Neural crest cell (in vitro differentiated cells): ENCODE measurements at regions not wholly inside any gene's neighbourhood (a gene's known extent, or its start where the extent isn't known, plus 50 kb on each side); places are given as distances from the start of the nearest gene placed in this dataset.

Experiments used
- DNase-seq: peaks from one replicate; pipeline ENCODE4 v3.0.0; 2021; ENCODE audit warnings: low read depth, mixed read lengths, low spot score
- H3K27ac Mint-ChIP-seq: one replicate; pipeline ENCODE4 v1.8.0; 2021; ENCODE audit warnings: mild to moderate bottlenecking, mixed read lengths; ENCODE audit not compliant: unreplicated experiment
- H3K27me3 Mint-ChIP-seq: 2 replicates; pipeline ENCODE4 v1.8.0; 2021; ENCODE audit warnings: low read depth, mild to moderate bottlenecking, mixed read lengths
- H3K36me3 Mint-ChIP-seq: 2 replicates; pipeline ENCODE4 v1.8.0; 2021; ENCODE audit warnings: low read depth, mild to moderate bottlenecking, mixed read lengths
- H3K4me1 Mint-ChIP-seq: 2 replicates; pipeline ENCODE4 v1.8.0; 2021; ENCODE audit warnings: mixed read lengths
- H3K4me3 Mint-ChIP-seq: one replicate; pipeline ENCODE4 v1.8.0; 2021; ENCODE audit warnings: mild to moderate bottlenecking, mixed read lengths
- H3K9me3 Mint-ChIP-seq: 2 replicates; pipeline ENCODE4 v1.8.0; 2021; ENCODE audit warnings: mixed read lengths
- TF ChIP-seq, protein P1 (sequence below): fragments of 200-600 bp; sonication (generic); conservative IDR thresholded peaks from 2 replicates; pipeline ENCODE4 v1.5.0; 2021; ENCODE audit warnings: antibody characterized with exemption, mild to moderate bottlenecking

- Mint-ChIP-seq H3K4me3 (no peak overlapping the region), H3K27me3 (no peaks in the 10 kb centered on the region), H3K27ac (no peak overlapping the region), H3K4me1 (no peaks in the 10 kb centered on the region), H3K36me3 (no peaks in the 10 kb centered on the region), H3K9me3 (peaks cover 3% of the 10 kb centered on the region)
- TF ChIP-seq, protein P1, sequence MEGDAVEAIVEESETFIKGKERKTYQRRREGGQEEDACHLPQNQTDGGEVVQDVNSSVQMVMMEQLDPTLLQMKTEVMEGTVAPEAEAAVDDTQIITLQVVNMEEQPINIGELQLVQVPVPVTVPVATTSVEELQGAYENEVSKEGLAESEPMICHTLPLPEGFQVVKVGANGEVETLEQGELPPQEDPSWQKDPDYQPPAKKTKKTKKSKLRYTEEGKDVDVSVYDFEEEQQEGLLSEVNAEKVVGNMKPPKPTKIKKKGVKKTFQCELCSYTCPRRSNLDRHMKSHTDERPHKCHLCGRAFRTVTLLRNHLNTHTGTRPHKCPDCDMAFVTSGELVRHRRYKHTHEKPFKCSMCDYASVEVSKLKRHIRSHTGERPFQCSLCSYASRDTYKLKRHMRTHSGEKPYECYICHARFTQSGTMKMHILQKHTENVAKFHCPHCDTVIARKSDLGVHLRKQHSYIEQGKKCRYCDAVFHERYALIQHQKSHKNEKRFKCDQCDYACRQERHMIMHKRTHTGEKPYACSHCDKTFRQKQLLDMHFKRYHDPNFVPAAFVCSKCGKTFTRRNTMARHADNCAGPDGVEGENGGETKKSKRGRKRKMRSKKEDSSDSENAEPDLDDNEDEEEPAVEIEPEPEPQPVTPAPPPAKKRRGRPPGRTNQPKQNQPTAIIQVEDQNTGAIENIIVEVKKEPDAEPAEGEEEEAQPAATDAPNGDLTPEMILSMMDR: no peak
- no peak for DNase-seq
Measured at GRCh38 chr13:76470991-76471390, 415.2 kb downstream of the KCTD12 start.

DNA sequence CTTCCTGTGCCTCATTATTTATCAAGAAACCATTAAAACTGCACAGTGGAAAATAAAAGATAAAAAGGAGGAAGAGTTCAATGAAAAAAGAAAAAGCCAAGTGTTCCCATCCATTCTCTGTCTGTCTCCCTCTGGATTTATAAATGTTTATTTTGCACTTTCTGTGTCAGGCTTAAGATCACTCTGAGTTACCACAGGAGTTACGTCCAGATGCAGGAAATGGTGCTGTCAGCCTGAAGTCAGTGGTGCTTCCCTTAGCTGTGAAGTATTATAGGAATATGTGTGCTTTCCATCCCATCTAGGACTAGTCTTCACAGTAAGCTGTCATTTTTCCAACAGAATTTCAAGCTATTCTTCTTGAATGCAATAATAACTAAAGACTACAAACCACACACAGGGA lies 420.2 kb downstream of the KCTD12 start:
- Mint-ChIP-seq H3K4me3 (no peak overlapping the region), H3K36me3 (no peaks in the 10 kb centered on the region), H3K27me3 (no peaks in the 10 kb centered on the region), H3K27ac (no peak overlapping the region), H3K4me1 (no peaks in the 10 kb centered on the region), H3K9me3 (no peaks in the 10 kb centered on the region)
- DNase-seq: no peak
- TF ChIP-seq, protein P1: no peak

- TF ChIP-seq, protein P1: no peak
- no peak overlapping the region for H3K27ac Mint-ChIP-seq
- H3K4me1 Mint-ChIP-seq: no peaks in the 10 kb centered on the region
- no peak overlapping the region for H3K4me3 Mint-ChIP-seq
- no peaks in the 10 kb centered on the region for H3K9me3 Mint-ChIP-seq
- no peak for DNase-seq
- H3K27me3 Mint-ChIP-seq: no peaks in the 10 kb centered on the region
- H3K36me3 Mint-ChIP-seq: no peaks in the 10 kb centered on the region
Measured at GRCh38 chr13:76463314-76463713, 422.9 kb downstream of the KCTD12 start.

DNA sequence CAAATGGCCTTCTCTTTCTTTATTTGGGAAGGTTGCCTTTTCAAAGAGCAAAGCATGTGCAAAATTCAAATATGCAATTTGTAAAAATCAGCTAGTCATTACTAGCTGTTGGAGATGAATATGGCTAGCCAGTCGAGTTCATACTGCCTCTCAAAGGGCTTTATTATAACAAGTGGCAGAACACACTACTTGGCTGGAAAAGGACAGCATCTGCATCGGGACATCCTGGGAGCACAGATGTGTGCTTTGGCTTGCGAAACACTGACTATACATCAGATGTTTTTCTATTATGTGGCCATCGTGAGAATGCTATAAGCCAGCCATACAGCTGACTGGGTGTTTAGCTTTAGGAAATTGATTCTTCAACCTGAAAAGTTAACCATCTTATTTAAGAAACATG lies 424.2 kb downstream of the KCTD12 start:
- H3K27ac Mint-ChIP-seq: no peak overlapping the region
- no peak for DNase-seq
- H3K27me3 Mint-ChIP-seq: no peaks in the 10 kb centered on the region
- H3K36me3 Mint-ChIP-seq: no peaks in the 10 kb centered on the region
- no peak overlapping the region for H3K4me3 Mint-ChIP-seq
- no peaks in the 10 kb centered on the region for H3K4me1 Mint-ChIP-seq
- TF ChIP-seq, protein P1: no peak
- no peaks in the 10 kb centered on the region for H3K9me3 Mint-ChIP-seq

DNA sequence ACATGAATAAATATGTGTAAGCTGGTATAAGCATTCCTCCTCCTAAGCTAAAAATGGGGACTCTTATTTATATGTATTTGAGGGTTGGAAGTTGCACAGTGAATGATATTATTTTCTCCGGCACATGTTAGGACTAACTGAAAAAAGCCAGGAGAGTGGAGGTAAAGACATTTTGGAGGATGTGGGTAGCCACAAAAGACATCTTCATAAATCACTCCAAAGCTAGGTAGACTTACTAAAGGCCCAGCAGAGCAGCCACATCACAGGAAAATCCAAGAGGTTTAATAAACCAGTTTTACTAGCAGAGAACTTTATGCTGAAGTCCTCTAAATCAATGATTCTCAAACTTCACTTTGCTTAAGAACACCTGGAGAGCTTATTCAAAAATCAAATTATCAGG lies 424.7 kb downstream of the KCTD12 start:
- H3K4me1 Mint-ChIP-seq: peaks cover under 1% of the 10 kb centered on the region
- H3K27me3 Mint-ChIP-seq: no peaks in the 10 kb centered on the region
- H3K36me3 Mint-ChIP-seq: no peaks in the 10 kb centered on the region
- H3K9me3 Mint-ChIP-seq: no peaks in the 10 kb centered on the region
- H3K27ac Mint-ChIP-seq: no peak overlapping the region
- H3K4me3 Mint-ChIP-seq: no peak overlapping the region
- no peak for DNase-seq
- TF ChIP-seq, protein P1: no peak

DNA sequence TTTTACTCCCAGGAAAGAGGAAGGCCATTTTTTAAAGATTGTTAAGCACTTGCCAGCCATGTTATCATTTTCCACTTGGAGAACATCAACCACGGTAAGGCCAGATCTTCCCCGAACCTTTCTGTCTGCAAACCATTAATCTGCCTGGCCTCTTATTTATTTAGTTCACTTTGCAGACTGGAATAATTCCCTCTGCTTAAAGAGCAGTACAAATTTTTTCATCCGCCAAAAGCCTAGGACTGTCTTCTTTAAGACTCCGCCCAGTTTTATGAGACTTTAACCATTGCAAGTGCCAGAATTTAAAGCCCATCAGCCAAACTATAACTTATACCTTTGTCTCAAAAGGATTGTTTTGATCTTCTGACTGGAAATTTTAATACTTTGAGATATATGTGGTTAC lies 426.3 kb downstream of the KCTD12 start:
- TF ChIP-seq, protein P1: no peak
- Mint-ChIP-seq H3K27me3 (no peaks in the 10 kb centered on the region), H3K9me3 (no peaks in the 10 kb centered on the region), H3K4me1 (peaks cover 17% of the 10 kb centered on the region), H3K4me3 (no peak overlapping the region), H3K36me3 (no peaks in the 10 kb centered on the region), H3K27ac (no peak overlapping the region)
- DNase-seq: no peak
